GM18868 (cell line): ENCODE measurements at regions not wholly inside any gene's neighbourhood (a gene's known extent, or its start where the extent isn't known, plus 50 kb on each side); places are given as distances from the start of the nearest gene placed in this dataset.

Experiments used
- ATAC-seq: cut with Tn5 transposase; IDR thresholded peaks from one replicate; pipeline ENCODE4 v1.9.1; 2021; ENCODE audit warnings: mild to moderate bottlenecking, moderate library complexity; ENCODE audit not compliant: unreplicated experiment

DNA sequence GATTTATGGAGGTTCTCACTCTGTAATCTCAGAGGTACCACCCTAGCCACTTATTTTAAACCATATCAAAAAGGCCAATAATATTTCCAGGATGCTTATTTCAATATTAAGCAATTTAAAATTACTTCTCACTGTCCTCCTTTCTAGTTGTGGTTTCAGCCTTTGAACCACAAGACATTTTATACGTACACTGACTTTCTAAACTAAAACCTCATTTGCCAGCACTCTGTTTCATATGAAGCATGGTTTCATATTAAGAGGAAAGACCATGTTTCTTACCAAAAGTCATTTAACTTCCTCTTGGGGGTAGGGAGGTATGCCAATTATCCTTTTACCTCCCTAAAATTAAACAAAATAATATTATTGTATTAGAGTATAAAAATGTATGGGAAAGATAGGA, 399.8 kb downstream of the CDH7 start:
- ATAC-seq: no peak

DNA sequence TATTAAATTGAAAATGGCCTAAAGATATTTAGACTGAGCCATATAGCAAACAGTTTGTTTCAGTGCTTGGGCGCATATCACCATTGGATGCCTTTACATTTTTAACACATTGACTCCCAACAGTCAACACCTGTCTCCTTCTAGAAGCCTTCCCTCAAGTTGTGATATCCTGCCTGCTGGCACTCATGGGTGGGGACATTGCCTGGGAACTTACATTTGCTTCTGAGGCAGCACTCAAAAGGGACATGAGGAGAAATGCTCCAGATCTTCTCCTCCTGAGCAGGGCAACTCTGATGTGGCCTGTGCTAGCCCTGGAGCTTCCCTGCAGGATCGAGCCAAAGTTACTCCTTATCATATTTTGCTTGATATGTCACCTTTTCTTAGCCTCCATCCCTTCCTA, 392.2 kb downstream of the CDH7 start:
- ATAC-seq: no peak

DNA sequence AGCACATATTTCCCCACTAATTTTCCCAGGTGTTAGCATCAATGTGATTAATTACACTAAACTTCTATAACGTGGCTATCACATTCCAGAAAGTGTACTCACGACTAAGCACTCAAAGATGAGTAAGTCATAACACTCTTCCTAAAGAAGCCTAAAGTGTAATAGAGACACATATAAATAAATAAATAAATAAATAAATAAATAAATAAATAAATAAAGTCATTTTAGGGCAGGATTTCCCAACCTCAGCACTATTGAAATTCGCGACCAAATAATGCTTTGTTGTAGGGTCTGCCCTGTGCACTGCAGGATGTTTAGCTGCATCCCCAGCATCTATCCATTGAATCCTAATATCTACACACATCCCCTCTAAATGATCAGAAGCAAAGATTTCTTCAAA, 390.9 kb downstream of the CDH7 start:
- no peak for ATAC-seq

DNA sequence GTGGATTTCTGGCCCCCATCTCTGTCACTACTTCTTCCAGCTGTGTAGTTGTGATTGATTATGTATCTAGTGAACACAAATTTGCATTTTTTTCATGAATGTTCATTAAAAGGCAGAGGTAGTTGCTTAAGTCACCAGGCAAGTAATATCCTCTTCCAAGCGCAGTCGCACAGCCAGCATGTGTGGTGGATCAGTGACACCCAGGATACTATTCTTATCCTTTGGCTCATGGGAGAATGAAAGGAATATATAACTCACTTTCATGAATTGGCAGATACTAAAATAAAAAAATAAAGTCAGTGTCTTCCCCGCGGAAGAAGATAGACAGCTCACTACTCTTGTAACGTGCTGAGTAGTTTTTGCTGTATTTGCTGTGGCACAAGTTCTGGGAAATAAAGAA, 387.8 kb downstream of the CDH7 start:
- no peak for ATAC-seq

- no peak for ATAC-seq
These were observed 385.2 kb downstream of the CDH7 start for GRCh38 chr18:66136039-66136438.

DNA sequence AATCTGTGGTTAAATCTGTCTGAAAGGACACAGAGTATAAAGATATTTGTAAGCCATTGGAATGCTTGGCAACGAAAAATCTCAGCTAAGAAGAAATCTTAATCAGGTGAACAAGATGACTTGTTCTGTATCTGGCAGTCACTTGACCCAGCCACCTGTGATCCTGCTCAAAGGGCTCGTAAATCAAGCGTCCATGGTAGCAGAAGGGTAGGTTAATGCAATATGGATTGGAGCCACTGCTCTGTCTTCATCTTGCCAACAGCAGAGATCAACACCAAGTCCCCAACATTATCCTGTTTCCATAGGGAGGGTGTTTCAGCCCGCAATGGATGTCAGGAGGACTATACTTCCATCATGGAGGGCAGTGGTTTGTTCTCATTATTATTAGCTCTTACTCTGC, 378.4 kb downstream of the CDH7 start:
- ATAC-seq: no peak

- ATAC-seq: no peak
These were observed 375.5 kb downstream of the CDH7 start for GRCh38 chr18:66126266-66126665.

- peak; percentile 54 for ATAC-seq
These were observed 373.6 kb downstream of the CDH7 start for GRCh38 chr18:66124394-66124793.

GRCh38 chr18:66119347-66119746, 368.5 kb downstream of the CDH7 start:
- no peak for ATAC-seq

DNA sequence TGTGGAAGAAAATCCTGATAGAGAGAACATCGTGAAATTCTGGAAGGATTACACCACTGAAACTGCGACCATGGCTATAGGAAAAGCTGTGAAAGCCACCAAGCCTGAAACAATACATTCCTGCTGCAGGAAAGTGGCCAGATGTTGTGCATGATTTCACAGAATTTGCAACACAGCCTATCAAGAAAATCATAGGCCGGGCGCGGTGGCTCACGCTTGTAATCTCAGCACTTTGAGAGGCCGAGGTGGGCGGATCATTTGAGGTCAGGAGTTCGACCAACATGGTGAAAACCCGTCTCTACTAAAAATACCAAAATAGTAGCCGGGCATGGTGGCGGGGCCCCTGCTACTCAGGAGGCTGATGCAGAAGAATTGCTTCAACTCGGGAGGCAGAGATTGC, 360.2 kb downstream of the CDH7 start:
- no peak for ATAC-seq

DNA sequence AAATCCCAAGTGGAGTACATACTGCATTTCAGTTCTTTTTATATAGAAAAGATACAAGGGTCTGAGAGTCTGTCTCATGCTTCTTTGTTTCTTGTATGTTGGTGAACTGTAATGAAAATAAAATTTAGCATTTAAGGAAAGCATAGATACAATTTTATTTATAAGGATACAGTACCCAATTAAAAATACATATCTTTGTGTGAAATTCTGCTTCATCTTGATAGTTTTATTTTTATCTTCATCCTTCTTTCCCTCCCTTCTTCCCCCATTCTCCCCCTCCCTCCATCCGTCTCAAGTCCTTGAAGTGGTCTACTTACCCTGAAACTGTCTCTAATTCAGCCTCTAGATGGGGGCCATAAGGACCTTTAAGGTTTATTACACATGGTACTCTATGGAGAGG, 359.8 kb downstream of the CDH7 start:
- no peak for ATAC-seq

- no peak for ATAC-seq
These were observed 359.2 kb downstream of the CDH7 start for GRCh38 chr18:66109981-66110380.

DNA sequence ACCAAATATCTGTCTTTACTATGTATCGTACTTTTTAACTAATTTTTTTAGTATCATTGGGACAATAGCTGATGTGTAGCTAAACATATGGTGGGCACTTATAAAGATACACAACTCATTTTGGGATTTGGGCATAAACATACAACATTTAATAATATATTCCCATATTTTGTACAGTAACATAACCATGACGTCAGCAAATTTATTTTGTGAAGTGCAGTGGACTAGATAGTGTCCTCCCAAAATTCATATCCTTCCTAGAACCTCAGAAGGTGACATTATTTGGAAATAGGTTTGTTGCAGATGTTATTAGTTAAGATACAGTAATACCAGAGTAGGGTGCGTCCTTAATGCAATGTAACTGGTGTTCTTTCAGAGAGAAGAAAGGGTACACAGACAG, 356.7 kb downstream of the CDH7 start:
- ATAC-seq: no peak

DNA sequence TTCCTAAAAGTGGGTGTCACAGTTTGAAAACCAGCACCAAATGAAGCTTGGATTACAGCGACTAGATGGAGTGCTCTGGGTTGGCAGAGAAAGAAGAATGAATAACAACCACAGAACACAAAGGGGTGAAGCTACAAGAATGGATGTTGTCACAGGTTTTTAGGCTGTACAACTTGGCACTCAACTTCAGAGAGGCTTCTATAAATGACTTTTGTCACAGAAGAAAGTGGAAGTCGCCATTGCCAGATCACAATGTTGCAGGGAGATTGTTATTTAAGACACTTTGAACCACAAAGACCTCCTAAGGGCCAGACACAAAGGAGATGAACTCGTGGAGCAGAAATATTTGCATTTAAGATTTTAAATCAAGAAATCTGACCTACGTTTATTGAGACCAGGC, 354.2 kb downstream of the CDH7 start:
- ATAC-seq: no peak

GRCh38 chr18:66103550-66103949, 352.7 kb downstream of the CDH7 start:
- no peak for ATAC-seq

DNA sequence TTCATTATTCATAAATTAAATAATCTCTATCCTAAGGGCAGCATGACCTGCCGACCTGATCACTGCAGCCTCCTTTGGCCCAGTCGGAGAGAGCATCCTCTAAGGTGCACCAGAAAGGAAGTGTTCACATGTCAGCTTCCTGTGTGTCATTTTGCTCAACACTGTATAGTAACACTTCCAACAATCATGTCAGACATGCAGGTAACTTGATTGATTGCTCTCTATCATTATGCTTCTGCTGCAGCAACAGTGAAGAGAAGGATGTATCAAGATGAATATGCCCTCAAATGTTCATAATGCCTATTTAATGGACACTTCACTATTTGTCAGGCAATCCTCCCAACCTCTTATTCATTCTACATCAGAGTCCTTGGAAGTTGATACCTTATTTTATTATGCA, 332.3 kb downstream of the CDH7 start:
- no peak for ATAC-seq

DNA sequence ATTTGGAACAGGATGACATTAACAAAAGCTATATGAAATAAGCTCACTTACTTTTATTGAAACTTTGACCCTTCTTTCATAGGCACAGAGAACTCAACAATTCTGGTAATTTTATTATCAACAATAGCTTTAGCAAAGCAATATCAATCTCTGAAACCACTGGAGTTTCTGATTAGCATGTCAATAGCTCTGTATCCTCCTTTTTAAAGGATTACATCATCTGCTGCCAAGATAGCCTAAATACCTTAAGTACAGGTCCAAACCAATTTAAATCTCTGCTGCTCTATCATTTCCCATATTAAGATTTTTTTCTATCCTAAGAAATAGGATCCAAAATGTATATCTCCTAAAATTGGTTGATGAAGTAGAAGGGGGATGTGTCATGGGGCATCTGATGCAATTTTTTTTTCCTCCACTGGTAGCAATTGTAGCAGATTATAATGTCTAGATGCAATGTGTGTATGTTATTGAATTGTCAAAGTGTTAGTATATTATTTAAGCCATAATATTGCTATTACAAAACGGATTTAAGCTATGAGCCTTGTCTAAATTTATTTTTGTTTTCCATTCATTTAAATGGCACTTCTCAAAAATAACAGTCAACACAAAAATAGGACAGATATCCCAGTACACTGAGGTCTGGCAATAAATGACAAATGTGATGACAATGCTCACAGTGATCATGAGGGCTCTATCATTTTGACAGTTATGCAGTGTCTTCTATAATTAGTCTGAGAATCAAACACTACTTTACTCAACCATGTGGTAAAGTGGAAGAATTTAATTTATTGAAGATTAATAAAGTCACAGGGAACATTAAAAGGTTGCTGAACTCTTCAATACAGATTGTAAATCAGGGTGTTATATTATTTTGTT, 328.4 kb downstream of the CDH7 start:
- no peak for ATAC-seq

GRCh38 chr18:66077066-66077465, 326.3 kb downstream of the CDH7 start:
- no peak for ATAC-seq

DNA sequence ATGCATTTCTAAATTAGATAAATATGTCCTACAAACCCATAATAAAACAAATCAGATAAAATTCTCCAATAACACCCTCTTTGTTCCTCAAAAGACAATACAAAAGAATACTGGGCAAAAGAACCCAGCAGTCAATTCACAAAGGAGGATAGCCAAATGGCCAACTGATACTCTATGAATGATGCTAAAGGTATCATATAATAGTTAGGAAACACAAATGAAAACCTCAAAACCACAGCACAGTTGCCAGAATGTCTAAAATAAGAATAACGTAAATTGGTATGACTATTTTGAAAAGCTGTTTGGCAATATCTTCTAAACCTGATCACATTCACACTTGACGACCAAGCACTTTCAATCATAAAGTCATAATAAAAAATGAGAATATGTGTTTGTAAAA, 315.4 kb downstream of the CDH7 start:
- ATAC-seq: no peak

GRCh38 chr18:66048406-66048805, 297.6 kb downstream of the CDH7 start:
- no peak for ATAC-seq

- no peak for ATAC-seq
These were observed 295.3 kb downstream of the CDH7 start for GRCh38 chr18:66046032-66046602.

GRCh38 chr18:66043009-66043408, 292.2 kb downstream of the CDH7 start:
- ATAC-seq: no peak

DNA sequence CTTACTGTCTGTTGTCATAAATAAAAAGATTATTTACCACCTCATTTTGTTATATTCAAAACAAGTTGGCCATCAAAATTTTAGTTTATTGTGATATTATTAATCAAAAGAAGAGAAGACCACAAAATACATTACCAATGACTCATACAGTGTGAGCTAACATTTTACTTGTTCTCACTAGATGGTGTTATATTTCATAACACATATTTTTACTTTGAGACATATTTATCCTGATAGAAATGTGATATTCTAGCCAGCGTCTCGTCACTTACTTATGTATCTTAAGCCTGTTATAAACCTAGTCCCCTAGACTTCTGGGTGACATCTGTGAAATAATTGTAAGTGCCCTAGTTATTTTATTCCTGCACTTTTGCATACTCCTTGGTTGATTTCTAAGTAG, 263.2 kb downstream of the CDH7 start:
- no peak for ATAC-seq
